WTC11 (cell line): ENCODE measurements at regions not wholly inside any gene's neighbourhood (a gene's known extent, or its start where the extent isn't known, plus 50 kb on each side); places are given as distances from the start of the nearest gene placed in this dataset.

Experiments
- ATF3 ChIP-seq: sonication (generic); formaldehyde crosslinking; conservative IDR thresholded peaks from 2 replicates; pipeline ENCODE4 v1.8.1; 2022; ENCODE audit warnings: mild to moderate bottlenecking, missing genetic modification reagents
- CREB1 ChIP-seq: sonication (generic); formaldehyde crosslinking; IDR thresholded peaks from 2 replicates; pipeline ENCODE4 v1.8.0; 2023; ENCODE audit warnings: mild to moderate bottlenecking, missing genetic modification reagents
- CTCF ChIP-seq: fragments of 200-600 bp; IDR thresholded peaks from 2 replicates; pipeline ENCODE4 v1.8.0; 2022; ENCODE audit warnings: antibody characterized with exemption
- E2F1 ChIP-seq: sonication (generic); formaldehyde crosslinking; IDR thresholded peaks from 2 replicates; pipeline ENCODE4 v1.8.0; 2022; ENCODE audit warnings: mild to moderate bottlenecking, missing genetic modification reagents
- FOXJ3 ChIP-seq: sonication (generic); formaldehyde crosslinking; IDR thresholded peaks from 2 replicates; pipeline ENCODE4 v1.9.0; 2021; ENCODE audit warnings: missing genetic modification reagents, mild to moderate bottlenecking, borderline replicate concordance
- IRF2 ChIP-seq: sonication (generic); formaldehyde crosslinking; IDR thresholded peaks from 2 replicates; pipeline ENCODE4 v1.8.0; 2022; ENCODE audit warnings: low read depth, missing genetic modification reagents, borderline replicate concordance
- MAX ChIP-seq: sonication (generic); formaldehyde crosslinking; IDR thresholded peaks from 2 replicates; pipeline ENCODE4 v1.8.0; 2022; ENCODE audit warnings: mild to moderate bottlenecking, missing genetic modification reagents
- MLX ChIP-seq: sonication (generic); formaldehyde crosslinking; IDR thresholded peaks from 2 replicates; pipeline ENCODE4 v1.8.1; 2023; ENCODE audit warnings: mild to moderate bottlenecking, missing genetic modification reagents, moderate library complexity
- NR3C1 ChIP-seq: sonication (generic); formaldehyde crosslinking; conservative IDR thresholded peaks from 2 replicates; pipeline ENCODE4 v1.8.1; 2023; ENCODE audit warnings: low read depth, mild to moderate bottlenecking, missing genetic modification reagents
- TEAD4 ChIP-seq: sonication (generic); formaldehyde crosslinking; IDR thresholded peaks from 2 replicates; pipeline ENCODE4 v1.8.0; 2022; ENCODE audit warnings: mild to moderate bottlenecking, missing genetic modification reagents
- ZBTB43 ChIP-seq: sonication (generic); formaldehyde crosslinking; IDR thresholded peaks from 2 replicates; pipeline ENCODE4 v1.8.1; 2023; ENCODE audit warnings: mild to moderate bottlenecking, missing genetic modification reagents
- ZNF121 ChIP-seq: sonication (generic); formaldehyde crosslinking; IDR thresholded peaks from 2 replicates; pipeline ENCODE4 v1.8.0; 2023; ENCODE audit warnings: missing genetic modification reagents
- ZNF263 ChIP-seq: sonication (generic); formaldehyde crosslinking; IDR thresholded peaks from 2 replicates; pipeline ENCODE4 v1.8.1; 2022; ENCODE audit warnings: low read depth, mild to moderate bottlenecking, moderate library complexity, missing genetic modification reagents
- ZNF317 ChIP-seq: sonication (generic); formaldehyde crosslinking; IDR thresholded peaks from 2 replicates; pipeline ENCODE4 v1.8.1; 2023; ENCODE audit warnings: low read depth, mild to moderate bottlenecking, moderate library complexity, missing genetic modification reagents, borderline replicate concordance

- no peak for TF ChIP-seq ZNF263
- TF ChIP-seq IRF2 (CRISPR knock-in tag), result no peak
- no peak for TF ChIP-seq CTCF
- TF ChIP-seq CREB1, result no peak
- no peak for TF ChIP-seq MAX (CRISPR knock-in tag)
- no peak for TF ChIP-seq FOXJ3 (CRISPR knock-in tag)
- TF ChIP-seq NR3C1 (CRISPR knock-in tag), result no peak
- no peak for TF ChIP-seq MLX
- no peak for TF ChIP-seq E2F1
- TF ChIP-seq ZNF121 (CRISPR knock-in tag), result no peak
- no peak for TF ChIP-seq ZBTB43 (CRISPR knock-in tag)
- TF ChIP-seq TEAD4 (CRISPR knock-in tag), result no peak
- TF ChIP-seq ATF3 (CRISPR knock-in tag), result no peak
- no peak for TF ChIP-seq ZNF317 (CRISPR knock-in tag)
These were observed 1319.1 kb downstream of the REEP3 start for GRCh38 chr10:64840341-64840740.
